T47D (cell line): ENCODE measurements at regions not wholly inside any gene's neighbourhood (a gene's known extent, or its start where the extent isn't known, plus 50 kb on each side); places are given as distances from the start of the nearest gene placed in this dataset.
A peak's percentile ranks its signal among the peaks of the same experiment; 100 is the strongest.

Experiments used
- DNase-seq, 2 experiments: peaks; one replicate each; pipeline versions ENCODE4 v3.0.0 to v3.0.0-alpha.2; 2011 to 2012; ENCODE audit warnings: low read depth in 1 of 2, low spot score in 1 of 2
- JUND ChIP-seq: IDR thresholded peaks from 2 replicates; pipeline ENCODE4 v1.6.1; 2012; ENCODE audit warnings: low read depth
- in situ Hi-C: cut with HindIII; loops from 2 replicates; pipeline ENCODE4 v1.10.0; 2016; ENCODE audit warnings: low sequenced_read_pairs, low pct_unique_long_range_greater_than_20kb

DNA sequence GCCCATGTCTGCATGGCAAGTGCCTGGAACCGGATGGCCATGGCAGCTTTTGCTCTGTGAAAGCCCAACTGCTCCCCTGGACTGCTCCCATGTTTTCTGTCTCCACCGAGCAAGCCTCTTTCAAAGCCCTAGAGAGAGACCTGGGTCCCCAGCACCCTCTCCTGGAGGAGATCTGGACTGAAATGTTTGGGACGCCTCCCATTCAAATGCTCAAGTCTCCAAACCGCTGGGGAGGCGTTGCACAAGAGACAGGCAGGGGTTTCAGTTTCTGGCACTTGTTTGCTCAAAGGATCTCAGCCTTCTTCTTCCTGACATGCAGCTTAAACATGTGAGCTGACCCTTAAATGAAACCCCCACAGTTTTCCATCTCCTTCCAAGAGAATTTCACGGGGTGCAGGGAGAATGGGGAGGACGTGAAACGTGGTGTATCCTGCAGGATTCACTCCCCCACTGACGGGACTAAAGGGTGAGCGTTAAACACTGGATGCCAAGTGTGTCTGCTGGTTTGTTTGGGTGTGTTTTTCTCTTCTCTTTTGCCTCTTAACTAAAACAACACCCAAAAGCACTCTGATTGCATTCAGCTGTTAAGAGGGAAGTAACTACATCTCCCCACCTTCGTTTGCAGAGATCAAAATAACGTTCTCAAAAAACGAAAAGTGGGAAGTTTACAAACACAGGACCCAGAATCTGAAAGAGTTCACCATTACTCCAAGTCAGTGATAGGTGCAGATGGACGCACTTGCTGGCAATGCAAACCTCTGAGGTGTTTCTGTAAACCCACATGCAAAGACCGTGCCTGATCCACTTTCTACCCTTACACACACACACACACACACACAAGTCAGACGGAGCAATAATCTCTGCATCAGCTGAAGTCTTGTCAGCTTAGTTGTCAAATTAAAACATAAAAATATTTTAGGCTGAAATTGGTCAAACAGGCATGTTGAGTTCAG lies 256.9 kb downstream of the C16orf95 start:
- DNase-seq: peak in 1 of 2 experiments; percentile 42
- no peak for TF ChIP-seq JUND
- in situ Hi-C loops: no loop called here

DNA sequence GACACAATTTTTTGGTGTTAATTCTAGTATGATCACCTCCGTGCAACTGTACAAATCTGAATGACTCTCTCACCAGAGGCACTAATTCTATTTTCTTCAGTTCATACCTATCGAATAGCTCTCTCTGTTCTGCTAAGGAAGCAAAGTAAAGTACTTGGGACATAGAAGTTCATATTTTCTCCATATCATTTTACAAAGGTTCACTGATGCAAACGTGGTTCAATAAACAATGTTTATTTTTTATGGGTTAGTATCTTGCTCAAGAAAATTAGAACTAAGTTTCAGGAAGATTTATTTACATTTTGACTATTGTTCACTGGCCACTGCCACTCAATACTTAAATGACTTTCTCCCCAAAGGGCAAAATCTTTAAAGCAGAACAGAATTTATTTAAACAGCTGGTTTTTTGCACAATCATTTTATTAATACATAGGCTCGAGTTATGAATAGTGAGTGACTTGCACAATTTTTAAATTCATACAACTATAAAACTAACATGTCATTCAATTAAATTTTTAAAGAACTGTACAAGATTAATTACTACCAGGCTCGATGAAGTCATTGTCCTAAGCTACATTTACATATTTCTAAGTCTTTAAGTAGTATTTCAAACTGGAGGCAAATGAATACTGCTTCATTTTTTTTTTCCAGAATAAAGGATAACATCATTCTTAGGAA lies 255.8 kb downstream of the C16orf95 start:
- in situ Hi-C loops: no loop called here
- TF ChIP-seq JUND: no peak
- DNase-seq: no peak

- peak; percentile 79 to 84 for DNase-seq
- in situ Hi-C loops: no loop called here
- TF ChIP-seq JUND: no peak
Observed at GRCh38 chr16:87062569-87063442, 254.4 kb downstream of the C16orf95 start.

GRCh38 chr16:87063543-87063942 lies 253.6 kb downstream of the C16orf95 start:
- no peak for TF ChIP-seq JUND
- no peak for DNase-seq
- in situ Hi-C loops: no loop called here

DNA sequence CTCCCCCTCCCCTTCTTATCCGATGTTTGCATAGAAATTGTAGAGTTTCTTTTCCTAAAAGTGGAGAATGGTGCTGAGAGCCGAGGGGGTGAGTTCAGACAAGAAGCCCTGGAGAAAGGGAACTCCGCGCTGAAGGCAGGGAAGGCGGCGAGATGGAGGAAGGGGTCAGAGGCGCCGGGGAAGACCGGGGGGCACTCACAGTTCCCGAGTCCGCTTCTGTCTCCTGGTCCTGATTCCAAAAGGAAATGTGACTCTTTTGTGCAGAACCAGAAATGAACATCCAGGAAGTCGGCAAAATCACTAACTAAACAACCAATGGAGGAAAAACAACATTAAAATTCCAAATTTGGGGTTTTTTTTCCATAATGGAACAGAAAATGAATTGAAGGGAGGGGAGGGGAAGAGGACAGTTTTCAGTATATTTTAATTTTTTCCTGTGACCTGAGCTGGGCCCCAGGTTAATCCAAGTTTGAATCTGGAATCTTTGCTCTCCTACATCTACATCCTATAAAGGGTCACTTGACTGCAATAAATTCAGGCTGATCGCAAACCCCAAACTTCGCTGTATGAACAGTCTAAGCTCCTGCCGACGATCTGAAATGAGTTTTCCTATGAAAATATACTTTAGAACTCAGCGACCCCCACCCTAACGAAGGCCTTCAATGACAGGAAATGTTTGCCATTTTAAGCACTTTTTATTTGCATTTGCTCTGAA lies 252.3 kb downstream of the C16orf95 start:
- DNase-seq: no peak
- in situ Hi-C loops: no loop called here
- no peak for TF ChIP-seq JUND

GRCh38 chr16:87065446-87066132 lies 251.6 kb downstream of the C16orf95 start:
- no peak for DNase-seq
- no peak for TF ChIP-seq JUND
- in situ Hi-C loops: no loop called here

- no peak for TF ChIP-seq JUND
- DNase-seq: no peak
- in situ Hi-C loops: no loop called here
Observed at GRCh38 chr16:87066133-87067002, 250.8 kb downstream of the C16orf95 start.

- TF ChIP-seq JUND: no peak
- in situ Hi-C loops: no loop called here
- DNase-seq: no peak
Observed at GRCh38 chr16:87067003-87067556, 250.1 kb downstream of the C16orf95 start.

GRCh38 chr16:87067836-87068761 lies 249.1 kb downstream of the C16orf95 start:
- no peak for DNase-seq
- in situ Hi-C loops: no loop called here
- no peak for TF ChIP-seq JUND

DNA sequence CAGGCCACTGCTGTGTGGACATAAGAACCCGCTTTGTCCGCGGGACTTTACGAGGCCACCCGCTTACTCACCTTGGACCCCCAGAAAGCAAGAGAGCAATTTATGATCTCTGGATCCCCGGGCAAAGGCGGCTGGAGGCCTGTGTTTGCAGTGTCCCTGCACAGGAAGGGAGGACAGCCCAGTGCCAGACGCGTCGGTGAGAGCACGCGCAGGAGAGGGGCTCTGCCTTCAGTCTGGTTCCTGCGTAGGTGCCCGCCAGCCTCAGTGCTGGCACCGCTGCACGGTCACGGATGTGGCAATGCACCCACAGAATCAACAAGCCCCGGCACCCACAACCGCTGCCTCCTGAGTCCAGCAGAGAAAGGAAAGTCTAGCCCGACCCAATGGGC lies 248.4 kb downstream of the C16orf95 start:
- no peak for DNase-seq
- in situ Hi-C loops: no loop called here
- TF ChIP-seq JUND: no peak
